ENCODE measurements at regions not wholly inside any gene's neighbourhood (a gene's known extent, or its start where the extent isn't known, plus 50 kb on each side); places are given as distances from the start of the nearest gene placed in this dataset.

DNA sequence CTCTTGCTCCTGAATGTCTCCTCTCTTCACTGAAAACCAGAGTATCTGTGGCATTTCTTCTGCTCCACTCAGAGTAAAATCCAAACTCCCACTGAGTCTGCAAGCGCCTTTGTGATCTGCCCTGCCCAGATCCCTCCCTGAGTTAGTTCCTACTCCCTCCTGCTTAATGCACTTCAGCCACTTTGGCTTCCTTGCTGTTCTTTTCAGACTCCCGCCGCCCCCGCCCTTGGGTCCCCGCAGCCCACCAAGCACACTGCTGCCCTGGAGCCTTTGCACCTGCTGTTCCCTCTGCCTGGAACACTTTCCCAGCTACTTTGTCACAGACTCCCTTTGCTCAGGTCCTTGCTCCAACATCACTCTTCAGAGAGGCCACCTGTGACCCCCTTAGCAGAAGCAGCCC is 127.2 kb upstream of the SLC25A48 start:
- TF ChIP-seq, protein P1, sequence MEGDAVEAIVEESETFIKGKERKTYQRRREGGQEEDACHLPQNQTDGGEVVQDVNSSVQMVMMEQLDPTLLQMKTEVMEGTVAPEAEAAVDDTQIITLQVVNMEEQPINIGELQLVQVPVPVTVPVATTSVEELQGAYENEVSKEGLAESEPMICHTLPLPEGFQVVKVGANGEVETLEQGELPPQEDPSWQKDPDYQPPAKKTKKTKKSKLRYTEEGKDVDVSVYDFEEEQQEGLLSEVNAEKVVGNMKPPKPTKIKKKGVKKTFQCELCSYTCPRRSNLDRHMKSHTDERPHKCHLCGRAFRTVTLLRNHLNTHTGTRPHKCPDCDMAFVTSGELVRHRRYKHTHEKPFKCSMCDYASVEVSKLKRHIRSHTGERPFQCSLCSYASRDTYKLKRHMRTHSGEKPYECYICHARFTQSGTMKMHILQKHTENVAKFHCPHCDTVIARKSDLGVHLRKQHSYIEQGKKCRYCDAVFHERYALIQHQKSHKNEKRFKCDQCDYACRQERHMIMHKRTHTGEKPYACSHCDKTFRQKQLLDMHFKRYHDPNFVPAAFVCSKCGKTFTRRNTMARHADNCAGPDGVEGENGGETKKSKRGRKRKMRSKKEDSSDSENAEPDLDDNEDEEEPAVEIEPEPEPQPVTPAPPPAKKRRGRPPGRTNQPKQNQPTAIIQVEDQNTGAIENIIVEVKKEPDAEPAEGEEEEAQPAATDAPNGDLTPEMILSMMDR (IDR thresholded peaks at IDR 0.05) = no peak
- no peak for DNase-seq (ENCODE audit: low spot score)
- ATAC-seq (ENCODE audit: low FRiP score) = no peak

DNA sequence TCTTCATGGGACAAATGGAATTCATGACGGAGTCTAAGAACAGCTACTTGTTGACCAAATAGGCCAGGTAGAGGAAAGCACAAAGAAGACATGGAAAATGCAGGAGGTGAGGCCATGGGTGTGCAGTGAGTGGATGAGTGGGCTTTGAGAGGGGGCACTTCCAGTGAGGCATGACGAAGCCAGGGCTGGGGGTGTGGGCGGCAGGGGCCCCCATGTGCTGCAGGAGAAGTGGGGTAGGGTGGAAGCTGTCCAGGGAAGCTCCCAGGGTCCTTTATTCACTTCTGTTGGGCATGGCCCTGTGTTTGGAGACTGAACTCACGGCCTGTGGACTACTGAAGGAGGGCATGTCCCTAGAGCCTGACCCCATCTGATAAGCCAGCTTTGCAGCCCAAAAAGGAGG is 127.6 kb upstream of the SLC25A48 start:
- TF ChIP-seq, protein P1 (IDR thresholded peaks at IDR 0.05) = no peak

DNA sequence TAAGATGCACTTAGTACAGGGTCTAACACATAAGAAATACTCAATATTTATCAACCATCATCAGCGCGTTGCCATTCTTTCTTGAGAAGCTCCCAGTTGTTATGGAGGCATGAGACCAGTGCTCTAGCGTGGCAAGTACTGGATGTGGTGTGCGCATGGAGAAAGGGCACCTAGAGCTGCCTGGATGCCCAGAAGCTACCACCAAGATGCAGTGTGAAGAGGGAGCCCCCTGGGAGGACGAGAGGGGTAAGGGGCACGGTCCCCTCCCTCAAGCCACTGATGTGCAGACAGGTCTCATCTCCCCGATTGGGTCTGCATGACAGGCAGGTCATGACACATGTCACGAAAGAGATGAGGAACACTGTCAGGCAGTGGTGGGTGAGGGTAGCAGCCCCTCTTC is 127.7 kb upstream of the CXCL14 start:
- ATAC-seq (ENCODE audit: low FRiP score) = no peak
- no peak for DNase-seq (ENCODE audit: low spot score)
- TF ChIP-seq, protein P1 (IDR thresholded peaks at IDR 0.05) = no peak

More for the DNA sequence above, 127.6 kb upstream of the SLC25A48 start:
- no peak for DNase-seq (ENCODE audit: low spot score)
- no peak for ATAC-seq (ENCODE audit: low FRiP score)

DNA sequence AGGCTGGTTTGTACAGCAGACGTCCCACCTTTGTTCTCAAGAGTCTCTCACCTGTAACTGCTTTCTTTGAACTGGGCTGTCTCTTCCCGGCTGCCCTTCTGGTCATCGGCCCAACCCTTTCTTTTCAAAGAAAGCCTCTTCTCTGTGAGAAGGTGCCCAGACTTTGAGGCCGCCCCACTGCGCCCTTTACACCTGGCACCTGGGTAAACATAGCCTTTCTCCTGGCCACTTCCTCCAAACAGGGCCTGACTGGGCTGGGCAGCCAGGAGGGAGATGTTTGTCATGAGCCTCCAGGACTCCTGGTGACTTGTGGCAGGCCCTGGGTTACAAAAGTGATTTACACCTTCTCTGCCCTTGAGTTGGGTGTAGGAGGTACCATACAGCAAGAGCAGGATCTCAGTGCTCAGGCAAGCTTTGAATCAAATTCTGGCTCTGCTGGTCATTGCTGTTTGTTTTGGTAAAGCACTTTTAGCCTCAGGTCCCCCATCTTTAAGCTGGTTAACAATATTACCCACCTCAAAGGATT is 127.2 kb upstream of the CXCL14 start:
- TF ChIP-seq, protein P1 (IDR thresholded peaks at IDR 0.05) = no peak
- DNase-seq (ENCODE audit: low spot score) (no peak), ATAC-seq (ENCODE audit: low FRiP score) (no peak)

DNA sequence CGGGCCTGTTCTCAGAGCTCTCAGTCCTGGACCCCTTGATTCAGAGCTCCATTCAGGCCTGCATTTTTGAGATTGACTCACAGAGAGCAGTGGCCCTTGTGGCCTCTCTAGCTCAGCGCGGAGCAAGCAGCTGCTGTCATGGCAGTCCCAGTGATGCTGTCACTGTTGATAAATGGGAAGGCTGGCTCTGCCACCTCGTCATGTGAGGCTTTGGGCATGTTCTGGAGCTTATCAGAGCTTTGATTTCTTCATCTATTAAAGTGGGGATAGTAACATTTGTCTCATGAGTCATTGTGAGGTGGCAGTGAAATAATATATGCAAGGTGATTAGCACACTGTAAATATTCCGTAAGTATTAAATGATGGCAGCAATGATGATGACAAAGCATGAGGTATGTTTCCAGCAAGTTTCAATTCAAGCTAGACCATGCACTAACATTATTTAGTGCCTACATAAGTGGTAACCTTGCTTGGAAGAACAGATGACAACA is 126.4 kb upstream of the CXCL14 start:
- DNase-seq (ENCODE audit: low spot score) (no peak), ATAC-seq (ENCODE audit: low FRiP score) (no peak)
- TF ChIP-seq, protein P1 (IDR thresholded peaks at IDR 0.05) = no peak

DNA sequence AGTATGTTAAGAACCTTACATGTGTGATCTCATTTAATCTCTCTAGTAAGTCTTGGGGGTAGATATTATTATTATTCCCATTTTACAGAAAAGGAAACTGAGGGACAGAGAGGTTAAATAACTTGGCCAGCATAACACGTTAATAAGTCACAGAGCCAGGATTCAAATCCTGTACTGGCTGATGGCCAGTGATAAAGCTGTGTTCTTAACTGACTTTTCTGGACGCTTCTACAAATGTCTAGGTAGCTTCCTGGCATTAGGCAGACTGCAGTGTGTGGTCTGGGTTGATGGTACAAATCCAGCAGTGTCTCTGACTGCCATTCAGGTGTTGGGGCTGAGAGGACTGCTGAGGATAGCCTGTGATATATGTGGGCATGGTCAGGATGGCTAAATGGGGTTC is 125.8 kb upstream of the CXCL14 start:
- ATAC-seq (ENCODE audit: low FRiP score) (no peak), DNase-seq (ENCODE audit: low spot score) (no peak)
- TF ChIP-seq, protein P1 (IDR thresholded peaks at IDR 0.05) = no peak

DNA sequence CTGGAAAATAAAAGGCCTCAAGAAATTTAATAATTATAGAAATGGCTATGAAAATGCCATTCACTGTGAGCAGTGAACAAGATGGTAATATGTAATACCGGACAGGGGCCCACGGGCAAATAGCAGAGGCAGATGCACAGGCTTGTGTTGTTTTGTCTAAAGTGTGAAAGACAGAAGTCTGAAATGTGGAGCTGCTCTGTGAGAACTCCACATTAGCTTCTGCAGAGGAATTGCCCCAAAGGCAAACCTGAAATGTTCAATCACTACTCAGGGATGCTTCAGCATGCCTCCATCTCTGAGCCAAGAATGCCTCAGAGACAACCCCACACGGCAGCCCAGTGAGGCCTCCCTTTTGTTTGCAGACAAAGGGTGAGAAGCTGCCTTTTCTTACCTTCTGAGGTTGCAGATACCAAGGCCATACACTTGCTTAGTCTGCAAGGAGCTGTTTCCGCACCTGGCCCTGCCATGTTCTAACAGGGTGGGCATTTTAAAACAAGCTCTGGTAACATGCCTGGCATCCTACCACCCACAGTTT is 124.3 kb upstream of the CXCL14 start:
- TF ChIP-seq, protein P1 (IDR thresholded peaks at IDR 0.05) = no peak
- DNase-seq (ENCODE audit: low spot score) (no peak), ATAC-seq (ENCODE audit: low FRiP score) (no peak)
